ENCODE measurements at regions not wholly inside any gene's neighbourhood (a gene's known extent, or its start where the extent isn't known, plus 50 kb on each side); places are given as distances from the start of the nearest gene placed in this dataset.
A peak's percentile ranks its signal among the peaks of the same experiment; 100 is the strongest.

DNA sequence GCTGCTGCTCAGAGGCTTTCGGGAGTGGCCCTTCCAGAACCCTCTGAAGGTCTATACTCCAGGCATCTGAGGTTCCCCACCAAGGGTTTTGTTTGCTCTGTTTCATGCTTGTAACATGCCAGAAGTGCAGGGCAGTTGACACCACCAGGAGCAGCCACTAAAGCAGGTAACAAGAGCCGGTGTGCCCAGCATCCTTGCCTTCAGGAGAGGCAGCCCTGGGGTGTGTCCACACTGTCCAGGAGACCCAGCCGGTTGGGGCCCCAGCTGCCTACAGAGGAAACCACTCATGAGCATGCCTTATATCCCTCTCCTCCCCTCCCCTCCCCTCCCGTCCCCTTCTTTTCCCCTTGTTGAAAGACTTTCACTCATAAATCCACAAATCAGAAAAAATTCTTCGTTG is 93.1 kb downstream of the CD8B2 start:
- TF ChIP-seq CTCF (conservative IDR thresholded peaks at IDR 0.05): no peak
- DNase-seq (ENCODE audit: extremely low spot score, unreplicated experiment): no peak
- H3K27ac Mint-ChIP-seq: no peak overlapping the region
- no peak overlapping the region for H3K4me3 Mint-ChIP-seq
- no peaks in the 10 kb centered on the region for H3K36me3 Mint-ChIP-seq
- H3K4me1 Mint-ChIP-seq (ENCODE audit: unreplicated experiment): peaks cover 44% of the 10 kb centered on the region
- no peaks in the 10 kb centered on the region for H3K9me3 Mint-ChIP-seq
- peaks cover 26% of the 10 kb centered on the region for H3K27me3 Mint-ChIP-seq

GRCh38 chr2:106581328-106581727 is 94.2 kb downstream of the CD8B2 start:
- H3K27ac Mint-ChIP-seq: peak overlapping the region; percentile 75
- H3K9me3 Mint-ChIP-seq: no peaks in the 10 kb centered on the region
- H3K4me1 Mint-ChIP-seq (ENCODE audit: unreplicated experiment): peaks cover 35% of the 10 kb centered on the region
- peak overlapping the region; percentile 94 for H3K4me3 Mint-ChIP-seq
- TF ChIP-seq CTCF (conservative IDR thresholded peaks at IDR 0.05): no peak
- peaks cover 30% of the 10 kb centered on the region for H3K27me3 Mint-ChIP-seq
- no peak for DNase-seq (ENCODE audit: extremely low spot score, unreplicated experiment)
- H3K36me3 Mint-ChIP-seq: no peaks in the 10 kb centered on the region

GRCh38 chr2:106581755-106582147 is 94.6 kb downstream of the CD8B2 start:
- Mint-ChIP-seq H3K4me3 (peak overlapping the region; percentile 94), H3K4me1 (ENCODE audit: unreplicated experiment) (peaks cover 32% of the 10 kb centered on the region), H3K9me3 (no peaks in the 10 kb centered on the region), H3K27ac (peak overlapping the region; percentile 75), H3K36me3 (no peaks in the 10 kb centered on the region), H3K27me3 (peaks cover 30% of the 10 kb centered on the region)
- no peak for DNase-seq (ENCODE audit: extremely low spot score, unreplicated experiment)
- no peak for TF ChIP-seq CTCF (conservative IDR thresholded peaks at IDR 0.05)

DNA sequence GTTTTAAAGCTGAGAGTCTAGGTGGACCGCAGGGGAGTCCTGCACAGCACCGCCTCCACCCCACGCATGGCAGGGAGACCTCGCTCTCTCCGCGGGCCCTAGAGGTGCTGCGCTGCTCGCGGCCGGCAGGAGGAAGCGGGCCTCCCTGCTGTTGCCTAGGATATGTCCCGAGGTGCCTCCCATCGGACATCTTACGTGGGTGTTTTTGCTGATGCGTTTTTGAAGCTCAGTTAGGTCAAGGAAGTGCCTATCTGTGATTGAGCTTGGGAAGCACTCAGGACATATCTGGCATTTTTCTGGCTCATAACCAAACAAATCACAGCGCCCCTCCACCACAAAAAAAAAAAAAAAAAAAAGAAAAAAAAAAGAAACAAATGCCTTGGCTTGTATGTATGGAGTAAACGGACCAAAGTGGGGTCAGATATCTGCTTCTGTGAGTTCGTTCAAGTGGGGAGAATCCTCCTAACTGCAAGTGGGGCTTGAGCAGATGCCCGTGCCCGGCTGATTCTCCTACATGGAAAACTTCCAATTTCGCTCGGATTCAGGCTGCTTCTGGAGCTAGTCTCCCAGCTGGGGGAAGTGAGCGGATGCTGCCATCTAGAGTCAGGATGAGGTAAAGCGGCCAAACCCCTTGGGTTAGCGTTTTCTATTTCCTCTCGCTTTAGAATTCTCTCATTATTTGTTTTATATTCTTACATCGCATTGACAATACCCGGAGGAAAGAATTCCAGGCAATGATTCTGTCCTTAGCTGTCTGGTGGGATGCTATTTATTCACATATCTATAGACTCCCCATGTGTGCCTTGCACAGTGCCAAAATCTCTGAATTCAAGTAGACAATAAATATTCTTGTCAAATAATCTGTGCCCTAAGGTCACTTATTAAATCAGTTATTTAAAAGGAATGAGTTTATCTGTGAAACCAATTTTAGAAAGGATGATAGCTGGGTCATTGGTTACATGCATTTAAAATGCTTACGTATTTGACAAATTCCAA is 95.3 kb downstream of the CD8B2 start:
- Mint-ChIP-seq H3K36me3 (no peaks in the 10 kb centered on the region), H3K27ac (peak overlapping the region; percentile 75), H3K27me3 (peaks cover 35% of the 10 kb centered on the region), H3K9me3 (no peaks in the 10 kb centered on the region), H3K4me1 (ENCODE audit: unreplicated experiment) (peaks cover 32% of the 10 kb centered on the region), H3K4me3 (peak overlapping the region; percentile 94)
- peak; percentile 84 for TF ChIP-seq CTCF (conservative IDR thresholded peaks at IDR 0.05)
- DNase-seq (ENCODE audit: extremely low spot score, unreplicated experiment): peak; percentile 79

DNA sequence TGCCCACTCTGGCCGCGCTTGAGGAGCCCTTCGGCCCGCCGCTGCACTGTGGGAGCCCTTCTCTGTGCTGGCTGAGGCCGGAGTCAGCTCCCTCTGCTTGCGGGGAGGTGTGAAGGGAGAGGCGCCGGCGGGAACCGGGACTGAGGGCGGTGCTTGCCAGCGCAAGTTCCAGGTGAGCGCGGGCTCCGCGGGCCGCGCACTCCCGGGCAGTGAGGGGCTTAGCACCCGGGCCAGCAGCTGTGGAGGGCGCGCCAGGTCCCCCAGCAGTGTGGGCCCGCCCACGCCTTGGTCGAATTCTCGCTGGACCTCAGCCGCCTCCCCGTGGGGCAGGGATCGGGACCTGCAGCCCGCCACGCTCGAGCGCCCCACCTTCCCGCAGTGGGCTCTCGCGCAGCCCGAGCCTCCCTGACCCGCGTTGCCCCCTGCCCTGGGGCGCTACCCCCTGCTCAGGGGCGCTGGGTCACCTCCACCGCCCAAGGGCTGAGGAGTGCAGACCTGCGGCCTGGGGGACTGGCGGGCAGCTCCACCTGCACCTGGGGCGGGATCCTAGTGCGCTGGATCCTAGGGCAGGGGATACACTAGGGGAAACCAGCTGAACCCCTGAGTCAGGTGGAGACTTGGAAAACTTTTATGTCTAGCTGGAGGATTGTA is 97.3 kb downstream of the CD8B2 start:
- Mint-ChIP-seq H3K9me3 (no peaks in the 10 kb centered on the region), H3K4me1 (ENCODE audit: unreplicated experiment) (peaks cover 30% of the 10 kb centered on the region), H3K36me3 (no peaks in the 10 kb centered on the region), H3K27ac (no peak overlapping the region), H3K4me3 (no peak overlapping the region), H3K27me3 (peaks cover 35% of the 10 kb centered on the region)
- DNase-seq (ENCODE audit: extremely low spot score, unreplicated experiment): no peak
- no peak for TF ChIP-seq CTCF (conservative IDR thresholded peaks at IDR 0.05)
